ENCODE measurements at regions not wholly inside any gene's neighbourhood (a gene's known extent, or its start where the extent isn't known, plus 50 kb on each side); places are given as distances from the start of the nearest gene placed in this dataset.

DNA sequence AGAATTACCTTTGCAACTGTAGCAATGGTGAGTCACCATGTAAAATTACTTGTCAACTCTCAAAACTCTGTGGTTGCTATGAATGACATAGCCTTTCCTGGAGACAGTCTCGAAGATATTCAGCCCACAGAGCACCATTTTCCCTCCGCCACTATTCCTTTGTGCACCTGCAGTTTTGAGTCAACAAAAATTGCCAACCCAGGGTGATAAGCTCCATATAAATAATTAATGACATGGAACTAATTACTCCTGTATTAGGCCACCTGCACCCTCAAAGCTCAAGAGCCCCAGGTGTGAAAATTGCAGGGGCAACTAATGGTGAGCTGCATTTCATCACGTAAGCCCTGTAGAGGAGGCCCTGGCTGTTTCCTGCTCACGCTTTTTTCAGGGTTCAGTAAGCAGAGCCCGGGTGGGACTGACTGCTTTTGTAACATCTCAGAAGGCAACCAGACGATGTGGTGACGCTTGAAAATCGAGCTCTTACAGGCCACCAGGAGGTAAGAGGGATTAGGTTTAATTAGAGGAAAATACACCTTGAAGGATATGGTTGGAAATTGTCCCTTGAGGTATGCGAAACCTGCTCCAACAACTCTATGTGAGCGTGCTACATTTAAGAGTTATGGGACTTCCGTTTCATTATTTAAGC is 70.8 kb downstream of the BMP2 start (continued):
- TF ChIP-seq, protein P1, sequence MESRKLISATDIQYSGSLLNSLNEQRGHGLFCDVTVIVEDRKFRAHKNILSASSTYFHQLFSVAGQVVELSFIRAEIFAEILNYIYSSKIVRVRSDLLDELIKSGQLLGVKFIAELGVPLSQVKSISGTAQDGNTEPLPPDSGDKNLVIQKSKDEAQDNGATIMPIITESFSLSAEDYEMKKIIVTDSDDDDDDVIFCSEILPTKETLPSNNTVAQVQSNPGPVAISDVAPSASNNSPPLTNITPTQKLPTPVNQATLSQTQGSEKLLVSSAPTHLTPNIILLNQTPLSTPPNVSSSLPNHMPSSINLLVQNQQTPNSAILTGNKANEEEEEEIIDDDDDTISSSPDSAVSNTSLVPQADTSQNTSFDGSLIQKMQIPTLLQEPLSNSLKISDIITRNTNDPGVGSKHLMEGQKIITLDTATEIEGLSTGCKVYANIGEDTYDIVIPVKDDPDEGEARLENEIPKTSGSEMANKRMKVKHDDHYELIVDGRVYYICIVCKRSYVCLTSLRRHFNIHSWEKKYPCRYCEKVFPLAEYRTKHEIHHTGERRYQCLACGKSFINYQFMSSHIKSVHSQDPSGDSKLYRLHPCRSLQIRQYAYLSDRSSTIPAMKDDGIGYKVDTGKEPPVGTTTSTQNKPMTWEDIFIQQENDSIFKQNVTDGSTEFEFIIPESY (IDR thresholded peaks at IDR 0.05; ENCODE audit: borderline replicate concordance, low read depth): no peak
- TF ChIP-seq MEF2A (IDR thresholded peaks at IDR 0.05; ENCODE audit: borderline replicate concordance, low read depth) (no peak), SMC3 (IDR thresholded peaks at IDR 0.05; ENCODE audit: low read depth, low read length) (no peak), GATA2 (CRISPR knock-in tag; IDR thresholded peaks at IDR 0.05) (no peak), RCOR1 (IDR thresholded peaks at IDR 0.05; ENCODE audit: low read length) (no peak)
- TF ChIP-seq, protein P2, sequence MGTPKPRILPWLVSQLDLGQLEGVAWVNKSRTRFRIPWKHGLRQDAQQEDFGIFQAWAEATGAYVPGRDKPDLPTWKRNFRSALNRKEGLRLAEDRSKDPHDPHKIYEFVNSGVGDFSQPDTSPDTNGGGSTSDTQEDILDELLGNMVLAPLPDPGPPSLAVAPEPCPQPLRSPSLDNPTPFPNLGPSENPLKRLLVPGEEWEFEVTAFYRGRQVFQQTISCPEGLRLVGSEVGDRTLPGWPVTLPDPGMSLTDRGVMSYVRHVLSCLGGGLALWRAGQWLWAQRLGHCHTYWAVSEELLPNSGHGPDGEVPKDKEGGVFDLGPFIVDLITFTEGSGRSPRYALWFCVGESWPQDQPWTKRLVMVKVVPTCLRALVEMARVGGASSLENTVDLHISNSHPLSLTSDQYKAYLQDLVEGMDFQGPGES (IDR thresholded peaks at IDR 0.05; ENCODE audit: low read depth, low read length): no peak

DNA sequence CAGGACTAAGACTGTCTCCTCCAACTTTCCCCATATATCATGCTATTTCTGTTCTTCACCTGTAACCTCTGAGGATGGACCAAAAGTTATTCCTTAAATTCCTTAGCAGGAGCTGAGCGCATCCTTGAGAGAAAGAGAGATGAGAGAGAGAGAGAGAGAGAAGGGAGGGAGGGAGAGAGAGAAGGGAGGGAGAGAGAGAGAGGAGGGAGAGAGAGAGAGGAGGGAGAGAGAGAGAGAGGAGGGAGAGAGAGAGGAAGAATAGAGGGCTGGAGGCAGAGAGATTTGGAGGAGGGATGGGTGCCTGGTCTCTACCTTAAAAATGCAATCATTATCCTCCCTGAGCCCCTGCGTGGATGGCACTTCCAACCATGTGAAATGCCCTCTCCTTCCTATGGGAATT is 73.6 kb downstream of the BMP2 start:
- H3K36me3 ChIP-seq (replicated peaks in 1 of 2; ENCODE audit: control insufficient read depth in 1 of 2, insufficient read depth in 2 of 2, low read length in 1 of 2): no peaks in the 10 kb centered on the region
- no peak overlapping the region for H3K27ac ChIP-seq (ENCODE audit: low read depth in 2 of 2, low read length in 1 of 2)
- no peak overlapping the region for H2AFZ ChIP-seq (ENCODE audit: low read depth)
- no peaks in the 10 kb centered on the region for H3K9me2 ChIP-seq
- no peaks in the 10 kb centered on the region for H3K4me1 ChIP-seq (ENCODE audit: control insufficient read depth in 1 of 2, insufficient read depth in 2 of 2, low read depth in 1 of 2, low read length in 1 of 2)
- WGBS (ENCODE audit: low lambda C conversion rate): 8% methylated on average over 2 of the region's 2 CpGs
- H3K27me3 ChIP-seq (ENCODE audit: insufficient read depth): no peaks in the 10 kb centered on the region
- no peaks in the 10 kb centered on the region for H3K79me2 ChIP-seq (ENCODE audit: insufficient read depth)
- no peak overlapping the region for H3K4me2 ChIP-seq
- no peak for DNase-seq
- H4K20me1 ChIP-seq (ENCODE audit: insufficient read depth): no peaks in the 10 kb centered on the region
- no peaks in the 10 kb centered on the region for H3F3A ChIP-seq (replicated peaks; ENCODE audit: insufficient read depth)
- no peaks in the 10 kb centered on the region for H3K9me3 ChIP-seq
- H3K4me3 ChIP-seq (ENCODE audit: low read depth in 2 of 2, low read length in 1 of 2): no peak overlapping the region
- CTCF ChIA-PET: no interaction called here
- no peak overlapping the region for H3K9ac ChIP-seq
- no peak for TF ChIP-seq POLR2AphosphoS5 (IDR thresholded peaks at IDR 0.05; ENCODE audit: low read depth, low read length)
- no peak for TF ChIP-seq NFIC (IDR thresholded peaks at IDR 0.05; ENCODE audit: borderline replicate concordance)
- no peak for TF ChIP-seq EP300 (IDR thresholded peaks at IDR 0.05; ENCODE audit: borderline replicate concordance in 1 of 2, low read depth in 1 of 2, low read length in 1 of 2)
- no peak for TF ChIP-seq FOXM1 (IDR thresholded peaks at IDR 0.05; ENCODE audit: low read depth)
- TF ChIP-seq RAD21 (IDR thresholded peaks at IDR 0.05; ENCODE audit: low read length): no peak
- no peak for TF ChIP-seq TEAD4 (IDR thresholded peaks at IDR 0.05; ENCODE audit: borderline replicate concordance, insufficient read depth)
- TF ChIP-seq FOXJ3 (CRISPR knock-in tag; IDR thresholded peaks at IDR 0.05): no peak
- TF ChIP-seq, protein P3, sequence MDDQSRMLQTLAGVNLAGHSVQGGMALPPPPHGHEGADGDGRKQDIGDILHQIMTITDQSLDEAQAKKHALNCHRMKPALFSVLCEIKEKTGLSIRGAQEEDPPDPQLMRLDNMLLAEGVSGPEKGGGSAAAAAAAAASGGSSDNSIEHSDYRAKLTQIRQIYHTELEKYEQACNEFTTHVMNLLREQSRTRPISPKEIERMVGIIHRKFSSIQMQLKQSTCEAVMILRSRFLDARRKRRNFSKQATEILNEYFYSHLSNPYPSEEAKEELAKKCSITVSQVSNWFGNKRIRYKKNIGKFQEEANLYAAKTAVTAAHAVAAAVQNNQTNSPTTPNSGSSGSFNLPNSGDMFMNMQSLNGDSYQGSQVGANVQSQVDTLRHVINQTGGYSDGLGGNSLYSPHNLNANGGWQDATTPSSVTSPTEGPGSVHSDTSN (IDR thresholded peaks at IDR 0.05): no peak
- TF ChIP-seq FOSL2 (IDR thresholded peaks at IDR 0.05; ENCODE audit: borderline replicate concordance, low read depth): no peak
- TF ChIP-seq JUND (IDR thresholded peaks at IDR 0.05): no peak
- TF ChIP-seq, protein P4, sequence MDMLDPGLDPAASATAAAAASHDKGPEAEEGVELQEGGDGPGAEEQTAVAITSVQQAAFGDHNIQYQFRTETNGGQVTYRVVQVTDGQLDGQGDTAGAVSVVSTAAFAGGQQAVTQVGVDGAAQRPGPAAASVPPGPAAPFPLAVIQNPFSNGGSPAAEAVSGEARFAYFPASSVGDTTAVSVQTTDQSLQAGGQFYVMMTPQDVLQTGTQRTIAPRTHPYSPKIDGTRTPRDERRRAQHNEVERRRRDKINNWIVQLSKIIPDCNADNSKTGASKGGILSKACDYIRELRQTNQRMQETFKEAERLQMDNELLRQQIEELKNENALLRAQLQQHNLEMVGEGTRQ (IDR thresholded peaks at IDR 0.05; ENCODE audit: borderline replicate concordance, low read depth, low read length): no peak
- TF ChIP-seq NRF1 (IDR thresholded peaks at IDR 0.05; ENCODE audit: low read depth, low read length): no peak
- no peak for TF ChIP-seq MEF2A (IDR thresholded peaks at IDR 0.05; ENCODE audit: borderline replicate concordance, low read depth)
- no peak for TF ChIP-seq RFX5 (IDR thresholded peaks at IDR 0.05; ENCODE audit: low read length)
- TF ChIP-seq, protein P5, sequence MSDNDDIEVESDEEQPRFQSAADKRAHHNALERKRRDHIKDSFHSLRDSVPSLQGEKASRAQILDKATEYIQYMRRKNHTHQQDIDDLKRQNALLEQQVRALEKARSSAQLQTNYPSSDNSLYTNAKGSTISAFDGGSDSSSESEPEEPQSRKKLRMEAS (IDR thresholded peaks at IDR 0.05; ENCODE audit: low read depth): no peak
- TF ChIP-seq, protein P2 (IDR thresholded peaks at IDR 0.05; ENCODE audit: low read depth, low read length): no peak
- TF ChIP-seq SMC3 (IDR thresholded peaks at IDR 0.05; ENCODE audit: low read depth, low read length): no peak
- no peak for TF ChIP-seq RCOR1 (IDR thresholded peaks at IDR 0.05; ENCODE audit: low read length)
- POLR2A ChIA-PET: no interaction called here
